T-cell (primary cell): ENCODE measurements at regions not wholly inside any gene's neighbourhood (a gene's known extent, or its start where the extent isn't known, plus 50 kb on each side); places are given as distances from the start of the nearest gene placed in this dataset.
"Not testable (repeated sequence)": the region's sequence is repeated elsewhere in the genome, so short reads cannot be mapped to it uniquely, and the experiment has no call there.

ENCODE experiments used
- ATAC-seq, 4 experiments: fragments of 200-7000 bp in 3 of 4; fragments of 150-1000 bp in 1 of 4; cut with Tn5 transposase; replicated peaks in 1 of 4; 1 replicate in 3 of 4; 2 replicates in 1 of 4; pipeline ENCODE4 v1.10.0; 2021; ENCODE audit warnings: moderate library complexity in 3 of 4, mild to moderate bottlenecking in 2 of 4, moderate number of reproducible peaks in 1 of 4
- CTCF ChIA-PET, 2 donors: fragments of 300-600 bp; sonication (Branson Sonifier 250); formaldehyde crosslinking; loops; one replicate each; lab custom pipeline; 2022; ENCODE audit warnings: antibody characterized with exemption in 2 of 2; lab: Charles Lee
- POLR2A ChIA-PET, 2 donors: fragments of 300-600 bp; sonication (Branson Sonifier 250); formaldehyde crosslinking; loops; one replicate each; lab custom pipeline; 2022; ENCODE audit warnings: antibody characterized with exemption in 2 of 2; lab: Charles Lee
- DNase-seq, 35 experiments: peaks; one replicate each; pipeline versions ENCODE4 v3.0.0 to v3.0.0-alpha.2; 2013 to 2023
- H3K27ac ChIP-seq: one replicate; pipeline ENCODE4 v1.5.1; 2013; ENCODE audit warnings: low read length
- H3K27me3 ChIP-seq, 2 experiments: replicated peaks in 1 of 2; 1 replicate in 1 of 2; 2 replicates in 1 of 2; pipeline versions ENCODE4 v1.6.1 to v1.7.0; 2013; ENCODE audit warnings: low read length in 1 of 2, mixed read lengths in 1 of 2; ENCODE audit not compliant: control insufficient read depth in 2 of 2, insufficient read depth in 2 of 2; ENCODE audit errors: extremely low read depth in 1 of 2
- H3K36me3 ChIP-seq, 2 donors: 1 replicate in 1 of 2; 2 replicates in 1 of 2; pipeline versions ENCODE4 v1.6.1 to v1.7.0; 2013; ENCODE audit warnings: low read length in 1 of 2; ENCODE audit not compliant: control insufficient read depth in 2 of 2, insufficient read depth in 1 of 2; ENCODE audit errors: extremely low read depth in 1 of 2
- H3K4me1 ChIP-seq, 2 experiments: 1 replicate in 1 of 2; 2 replicates in 1 of 2; pipeline versions ENCODE4 v1.6.1 to v1.7.0; 2013; ENCODE audit warnings: low read length in 2 of 2, mixed read lengths in 1 of 2; ENCODE audit not compliant: insufficient read depth in 2 of 2, control insufficient read depth in 1 of 2; ENCODE audit errors: extremely low read depth in 1 of 2
- H3K4me3 ChIP-seq, 2 donors: 1 replicate in 1 of 2; 2 replicates in 1 of 2; pipeline versions ENCODE4 v1.5.1 to v1.7.0; 2013; ENCODE audit warnings: mild to moderate bottlenecking in 2 of 2, low read length in 1 of 2, moderate library complexity in 1 of 2; ENCODE audit not compliant: control insufficient read depth in 1 of 2; ENCODE audit errors: extremely low read depth in 1 of 2
- H3K9me3 ChIP-seq: 2 replicates; pipeline ENCODE4 v1.7.0; 2013
- H3K27ac Mint-ChIP-seq, 2 donors: one replicate each; pipeline ENCODE4 v1.8.0; 2020 to 2021; ENCODE audit warnings: mild to moderate bottlenecking in 2 of 2, mixed read lengths in 2 of 2
- H3K27me3 Mint-ChIP-seq, 2 donors: one replicate each; pipeline ENCODE4 v1.8.0; 2021 to 2022; ENCODE audit warnings: mixed read lengths in 2 of 2
- H3K36me3 Mint-ChIP-seq: one replicate; pipeline ENCODE4 v1.8.0; 2021; ENCODE audit warnings: mixed read lengths
- H3K4me1 Mint-ChIP-seq, 3 donors: one replicate each; pipeline ENCODE4 v1.8.0; 2020 to 2022; ENCODE audit warnings: mixed read lengths in 3 of 3, mild to moderate bottlenecking in 1 of 3
- H3K4me3 Mint-ChIP-seq, 3 donors: one replicate each; pipeline ENCODE4 v1.8.0; 2020 to 2022; ENCODE audit warnings: mild to moderate bottlenecking in 3 of 3, mixed read lengths in 3 of 3, moderate library complexity in 3 of 3
- H3K9me3 Mint-ChIP-seq, 3 donors: one replicate each; pipeline ENCODE4 v1.8.0; 2020 to 2022; ENCODE audit warnings: mixed read lengths in 3 of 3
- WGBS: methylation state at CpG from one replicate; pipeline ENCODE4 v1.1.5; 2013; ENCODE audit warnings: missing lambda C conversion rate; ENCODE audit not compliant: insufficient coverage; 5-methylcytosine and 5-hydroxymethylcytosine counted together

DNA sequence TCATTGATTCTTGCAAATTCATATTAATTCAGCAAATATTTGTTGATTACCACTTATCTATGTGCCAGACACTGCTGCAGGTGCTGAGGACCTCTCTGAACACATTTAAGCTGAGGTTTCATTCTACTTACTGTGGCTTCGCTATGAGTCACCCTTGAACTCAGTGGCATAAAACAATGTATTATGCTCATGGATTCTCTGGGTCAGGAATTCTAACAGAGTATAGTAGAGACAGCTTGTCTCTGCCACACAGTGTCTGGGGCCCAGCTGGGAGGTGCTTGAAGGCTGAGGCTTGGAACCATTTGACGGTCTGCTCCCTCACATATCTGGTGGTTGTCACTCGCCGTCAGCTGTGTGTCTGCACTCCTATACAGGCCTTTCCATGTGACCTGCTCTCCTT is 124.3 kb upstream of the NR3C1 start:
- DNase-seq = no peak
- H3K4me3 ChIP-seq = no peak overlapping the region

DNA sequence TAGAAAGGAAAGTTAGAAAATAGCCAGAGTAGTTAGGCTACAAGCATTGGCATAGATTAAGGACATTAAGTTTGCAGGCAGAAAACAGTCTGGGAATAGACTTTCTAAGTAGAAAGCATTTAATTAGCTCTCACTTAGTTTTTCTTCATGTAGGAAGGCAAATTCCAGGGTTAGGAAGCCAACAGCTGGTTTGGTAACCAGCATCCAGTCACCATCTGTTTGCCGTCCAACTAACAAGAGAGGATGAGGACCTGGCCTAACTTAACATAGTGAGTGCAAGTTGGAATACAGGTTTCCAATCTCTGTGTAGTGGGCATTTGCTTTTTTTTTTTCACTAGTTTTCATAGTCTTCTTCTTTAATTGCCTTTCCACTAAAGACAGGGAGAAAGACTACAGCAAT is 121.7 kb upstream of the NR3C1 start:
- H3K9me3 ChIP-seq = no peaks in the 10 kb centered on the region
- Mint-ChIP-seq H3K36me3 (no peaks in the 10 kb centered on the region), H3K9me3 (no peaks in the 10 kb centered on the region), H3K4me1 (no peaks in the 10 kb centered on the region), H3K4me3 (no peak overlapping the region), H3K27me3 (peaks cover 0 to 7% of the 10 kb centered on the region in 2 donors), H3K27ac (no peak overlapping the region)
- H3K27ac ChIP-seq = no peak overlapping the region
- H3K36me3 ChIP-seq = no peaks in the 10 kb centered on the region
- H3K27me3 ChIP-seq = no peaks in the 10 kb centered on the region
- H3K4me3 ChIP-seq = no peak overlapping the region
- H3K4me1 ChIP-seq = no peaks in the 10 kb centered on the region
- ATAC-seq (no peak), DNase-seq (no peak)
- POLR2A ChIA-PET = no interaction called here
- no CpG with 5 or more reads among the region's 1 CpG for WGBS
- CTCF ChIA-PET = interaction anchor here in 1 of 2 donors (0.6 to 0.7 kb wide), 2 partner anchors 12 to 577 kb away, joined by 3 read pairs; no protein-coding TSS in a partner anchor

More for the DNA sequence above, 124.3 kb upstream of the NR3C1 start:
- H3K27ac ChIP-seq = no peak overlapping the region
- H3K36me3 ChIP-seq = no peaks in the 10 kb centered on the region
- Mint-ChIP-seq H3K4me1 (no peaks in the 10 kb centered on the region), H3K27me3 (no peaks in the 10 kb centered on the region), H3K9me3 (no peaks in the 10 kb centered on the region), H3K27ac (no peak overlapping the region), H3K4me3 (no peak overlapping the region), H3K36me3 (no peaks in the 10 kb centered on the region)
- no peaks in the 10 kb centered on the region for H3K9me3 ChIP-seq
- ChIA-PET CTCF (no interaction called here), POLR2A (no interaction called here)
- WGBS = 100% methylated on average over 4 of the region's 4 CpGs
- H3K4me1 ChIP-seq = no peaks in the 10 kb centered on the region
- ATAC-seq = no peak
- no peaks in the 10 kb centered on the region for H3K27me3 ChIP-seq

DNA sequence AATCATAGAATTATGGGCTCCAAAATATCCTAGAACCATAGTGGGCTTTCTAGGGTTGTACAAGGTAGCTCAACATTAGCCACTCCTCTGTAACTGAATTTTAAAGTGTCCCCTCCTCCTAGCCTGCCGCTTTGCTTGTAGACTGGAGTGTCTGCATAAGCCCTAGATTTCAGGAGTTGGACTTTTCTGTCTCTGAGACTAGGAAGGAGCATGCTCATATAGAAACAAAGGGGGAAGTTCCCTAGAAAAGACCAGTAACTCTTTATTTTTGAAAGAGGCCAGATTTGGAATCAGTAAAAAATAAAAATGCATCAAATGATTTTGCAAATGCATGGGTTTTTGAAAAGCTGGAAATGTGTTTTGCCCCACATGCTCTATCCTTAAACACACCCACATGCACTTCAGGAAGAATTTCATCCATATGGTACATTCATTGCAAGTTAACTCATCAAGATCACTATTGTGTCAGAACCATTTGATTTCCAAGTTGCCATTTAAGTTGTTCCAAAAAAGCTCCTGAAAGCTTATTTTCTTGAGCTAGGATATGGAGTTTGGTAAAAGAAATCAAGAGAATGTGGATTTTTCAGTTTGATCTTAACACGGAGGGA is 121.0 kb upstream of the NR3C1 start:
- H3K36me3 Mint-ChIP-seq = no peaks in the 10 kb centered on the region
- H3K4me3 Mint-ChIP-seq = no peak overlapping the region
- ChIA-PET POLR2A (no interaction called here), CTCF (interaction anchor here in 1 of 2 donors (0.6 to 0.7 kb wide), 2 partner anchors 11 to 576 kb away, joined by 3 read pairs; no protein-coding TSS in a partner anchor)
- Histone ChIP-seq H3K36me3 (no peaks in the 10 kb centered on the region), H3K4me3 (no peak overlapping the region), H3K4me1 (no peaks in the 10 kb centered on the region), H3K9me3 (no peaks in the 10 kb centered on the region), H3K27me3 (no peaks in the 10 kb centered on the region), H3K27ac (no peak overlapping the region)
- peaks cover 0 to 7% of the 10 kb centered on the region in 2 donors for H3K27me3 Mint-ChIP-seq
- ATAC-seq = no peak
- no peak for DNase-seq
- H3K4me1 Mint-ChIP-seq = no peaks in the 10 kb centered on the region
- H3K27ac Mint-ChIP-seq = no peak overlapping the region
- WGBS = 88% methylated on average over 1 of the region's 2 CpGs
- no peaks in the 10 kb centered on the region for H3K9me3 Mint-ChIP-seq

DNA sequence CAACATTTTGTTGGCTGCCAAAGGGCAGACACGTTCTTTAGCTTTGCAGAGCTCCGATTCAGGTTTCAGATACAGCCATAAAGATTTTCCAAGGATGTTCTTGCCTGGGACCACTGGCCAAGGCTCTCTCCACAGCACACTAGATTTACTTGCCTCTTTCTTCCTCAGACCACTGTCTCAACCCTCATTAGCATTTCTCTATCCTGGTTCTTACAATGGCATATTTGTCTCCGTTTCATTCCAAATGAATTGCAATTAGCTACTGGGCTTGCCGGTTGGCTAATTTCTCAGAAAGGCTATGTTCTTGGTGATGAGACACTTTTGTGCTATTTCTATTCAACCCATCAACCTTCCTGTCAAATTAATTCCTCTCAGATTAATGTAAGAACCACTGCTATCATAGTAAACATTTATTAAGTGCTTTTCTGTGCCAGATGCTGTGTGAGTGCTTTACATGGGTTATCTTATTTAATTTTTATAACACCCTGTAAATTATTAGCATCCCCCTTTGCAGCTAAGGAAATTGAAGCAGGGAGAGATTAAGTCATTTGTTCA is 118.4 kb upstream of the NR3C1 start:
- Mint-ChIP-seq H3K27ac (no peak overlapping the region), H3K4me3 (no peak overlapping the region), H3K36me3 (no peaks in the 10 kb centered on the region), H3K9me3 (no peaks in the 10 kb centered on the region), H3K27me3 (peaks cover 0 to 7% of the 10 kb centered on the region in 2 donors), H3K4me1 (no peaks in the 10 kb centered on the region)
- Histone ChIP-seq H3K27ac (no peak overlapping the region), H3K4me1 (no peaks in the 10 kb centered on the region), H3K4me3 (no peak overlapping the region), H3K27me3 (no peaks in the 10 kb centered on the region), H3K9me3 (no peaks in the 10 kb centered on the region), H3K36me3 (no peaks in the 10 kb centered on the region)
- ChIA-PET CTCF (no interaction called here), POLR2A (no interaction called here)
- WGBS = 92% methylated on average over 2 of the region's 4 CpGs
- ATAC-seq (no peak), DNase-seq (no peak)

DNA sequence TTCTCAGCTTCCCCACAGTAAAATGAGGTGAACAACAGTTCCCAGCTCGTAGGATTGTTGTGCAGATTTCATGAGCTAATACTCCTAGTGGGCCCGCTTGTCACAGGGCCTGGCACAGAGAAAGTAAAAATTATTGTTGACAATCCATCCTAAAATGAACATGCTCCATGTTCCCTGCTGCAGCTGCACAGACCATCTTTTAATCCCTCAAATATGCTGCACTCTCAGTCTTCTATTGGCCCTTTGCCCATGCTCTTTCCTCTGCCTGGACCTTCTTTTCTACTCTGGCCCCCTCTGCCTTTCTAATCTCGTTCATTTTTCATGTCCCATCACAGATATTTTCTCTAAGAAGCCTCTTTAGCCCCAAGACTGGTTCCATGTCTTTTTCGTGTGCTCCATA is 117.7 kb upstream of the NR3C1 start:
- H3K4me1 Mint-ChIP-seq = no peaks in the 10 kb centered on the region
- no peaks in the 10 kb centered on the region for H3K4me1 ChIP-seq
- CTCF ChIA-PET = no interaction called here
- no peaks in the 10 kb centered on the region for H3K9me3 Mint-ChIP-seq
- H3K27me3 Mint-ChIP-seq = peaks cover 0 to 7% of the 10 kb centered on the region in 2 donors
- no peak overlapping the region for H3K4me3 ChIP-seq
- H3K27me3 ChIP-seq = no peaks in the 10 kb centered on the region
- no peak overlapping the region for H3K4me3 Mint-ChIP-seq
- no peaks in the 10 kb centered on the region for H3K36me3 Mint-ChIP-seq
- POLR2A ChIA-PET = interaction anchor here in 1 of 2 donors (0.5 kb wide), 1 partner anchor 171 kb away, joined by 3 read pairs; no protein-coding TSS in a partner anchor
- H3K9me3 ChIP-seq = no peaks in the 10 kb centered on the region
- WGBS = 75% methylated on average over 3 of the region's 4 CpGs
- H3K27ac ChIP-seq = no peak overlapping the region
- H3K36me3 ChIP-seq = no peaks in the 10 kb centered on the region
- ATAC-seq (no peak), DNase-seq (no peak)
- no peak overlapping the region for H3K27ac Mint-ChIP-seq

DNA sequence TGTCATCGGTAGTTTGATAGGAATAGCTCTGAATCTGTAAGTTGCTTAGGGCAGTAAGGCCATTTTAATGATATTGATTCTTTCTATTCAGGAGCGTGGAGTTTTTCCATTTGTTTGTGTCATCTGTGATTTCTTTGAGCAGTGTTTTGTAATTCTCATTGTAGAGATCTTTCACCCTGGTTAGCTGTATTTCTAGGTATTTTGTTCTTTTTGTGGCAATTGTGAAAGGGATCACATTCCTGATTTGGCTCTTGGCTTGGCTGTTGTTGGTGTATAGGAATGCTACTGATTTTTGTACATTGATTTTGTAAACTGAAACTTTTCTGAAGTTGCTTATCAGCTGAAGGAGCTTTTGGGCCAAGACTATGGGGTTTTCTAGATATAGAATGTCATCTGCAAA is 115.7 kb upstream of the NR3C1 start:
- POLR2A ChIA-PET, H3K4me1 ChIP-seq, H3K36me3 ChIP-seq, H3K4me3 Mint-ChIP-seq, H3K9me3 Mint-ChIP-seq, DNase-seq, H3K27me3 Mint-ChIP-seq, ATAC-seq, H3K27ac Mint-ChIP-seq, H3K9me3 ChIP-seq, H3K27me3 ChIP-seq, H3K27ac ChIP-seq, H3K36me3 Mint-ChIP-seq, H3K4me1 Mint-ChIP-seq, CTCF ChIA-PET, H3K4me3 ChIP-seq: not testable (repeated sequence)
- WGBS = 100% methylated on average over 2 of the region's 2 CpGs
